Tibial nerve (tissue), 4 donors: ENCODE measurements at regions not wholly inside any gene's neighbourhood (a gene's known extent, or its start where the extent isn't known, plus 50 kb on each side); places are given as distances from the start of the nearest gene placed in this dataset.

Experiments
- EP300 ChIP-seq, 2 donors: sonication (generic); formaldehyde crosslinking; IDR thresholded peaks; one replicate each; pipeline ENCODE4 v1.6.1; 2017; ENCODE audit warnings: antibody characterized with exemption in 2 of 2, mild to moderate bottlenecking in 1 of 2
- POLR2A ChIP-seq, 2 donors: fragments of 450-650 bp; IDR thresholded peaks; one replicate each; pipeline ENCODE4 v1.6.1; 2017; ENCODE audit warnings: antibody characterized with exemption in 2 of 2, mild to moderate bottlenecking in 2 of 2, moderate library complexity in 2 of 2
- TF ChIP-seq, protein P1 (sequence below), 5 experiments: fragments of 200-600 bp in 3 of 5; fragments of 450-650 bp in 2 of 5; sonication (generic) in 3 of 5; IDR thresholded peaks; one replicate each; pipeline ENCODE4 v1.5.1; 2016 to 2019; ENCODE audit warnings: antibody characterized with exemption in 5 of 5, mild to moderate bottlenecking in 3 of 5, moderate library complexity in 2 of 5

DNA sequence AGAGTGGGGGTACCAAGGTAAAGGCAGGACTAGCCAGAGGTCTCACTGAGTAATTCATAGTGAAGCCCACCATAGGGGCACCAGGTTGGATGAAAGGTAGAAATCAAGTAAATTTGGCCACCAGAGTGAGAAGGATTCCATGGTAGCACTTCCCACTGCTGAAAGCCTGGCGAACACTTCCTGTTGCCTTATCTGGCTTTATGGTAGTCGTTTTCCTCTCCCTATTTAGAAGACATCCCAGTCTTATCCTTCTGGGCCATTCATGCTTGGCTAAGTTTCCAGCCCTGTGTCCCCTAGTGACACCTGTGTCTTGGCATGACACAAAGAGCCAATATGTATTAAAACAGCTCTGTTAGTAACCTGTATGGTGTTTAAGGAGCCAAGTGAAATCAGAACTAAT is 74.3 kb upstream of the SIPA1L2 start:
- TF ChIP-seq POLR2A (IDR thresholded peaks at IDR 0.05) (no peak), EP300 (IDR thresholded peaks at IDR 0.05) (no peak)
- TF ChIP-seq, protein P1, sequence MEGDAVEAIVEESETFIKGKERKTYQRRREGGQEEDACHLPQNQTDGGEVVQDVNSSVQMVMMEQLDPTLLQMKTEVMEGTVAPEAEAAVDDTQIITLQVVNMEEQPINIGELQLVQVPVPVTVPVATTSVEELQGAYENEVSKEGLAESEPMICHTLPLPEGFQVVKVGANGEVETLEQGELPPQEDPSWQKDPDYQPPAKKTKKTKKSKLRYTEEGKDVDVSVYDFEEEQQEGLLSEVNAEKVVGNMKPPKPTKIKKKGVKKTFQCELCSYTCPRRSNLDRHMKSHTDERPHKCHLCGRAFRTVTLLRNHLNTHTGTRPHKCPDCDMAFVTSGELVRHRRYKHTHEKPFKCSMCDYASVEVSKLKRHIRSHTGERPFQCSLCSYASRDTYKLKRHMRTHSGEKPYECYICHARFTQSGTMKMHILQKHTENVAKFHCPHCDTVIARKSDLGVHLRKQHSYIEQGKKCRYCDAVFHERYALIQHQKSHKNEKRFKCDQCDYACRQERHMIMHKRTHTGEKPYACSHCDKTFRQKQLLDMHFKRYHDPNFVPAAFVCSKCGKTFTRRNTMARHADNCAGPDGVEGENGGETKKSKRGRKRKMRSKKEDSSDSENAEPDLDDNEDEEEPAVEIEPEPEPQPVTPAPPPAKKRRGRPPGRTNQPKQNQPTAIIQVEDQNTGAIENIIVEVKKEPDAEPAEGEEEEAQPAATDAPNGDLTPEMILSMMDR (IDR thresholded peaks at IDR 0.05), result no peak
